GM23338 (cell line): ENCODE measurements at regions not wholly inside any gene's neighbourhood (a gene's known extent, or its start where the extent isn't known, plus 50 kb on each side); places are given as distances from the start of the nearest gene placed in this dataset.

ENCODE experiments used
- ATAC-seq: fragments of 200-7000 bp; cut with Tn5 transposase; 3 replicates; pipeline ENCODE4 v1.9.1; 2020
- DNase-seq: peaks from one replicate; pipeline ENCODE4 v3.0.0-alpha.2; 2015; ENCODE audit warnings: low spot score
- H2AFZ ChIP-seq: fragments of 200-600 bp; sonication (generic); 2 replicates; pipeline ENCODE4 v1.8.0; 2016; ENCODE audit warnings: antibody characterized with exemption, mild to moderate bottlenecking, moderate library complexity
- H3F3A ChIP-seq: fragments of 200-600 bp; sonication (generic); replicated peaks from 2 replicates; pipeline ENCODE4 v1.8.0; 2017; ENCODE audit warnings: antibody characterized with exemption, mixed run types, low read depth
- H3K27ac ChIP-seq: fragments of 200-600 bp; sonication (generic); 2 replicates; pipeline ENCODE4 v1.6.1; 2016; ENCODE audit warnings: low read depth
- H3K27me3 ChIP-seq: fragments of 200-600 bp; sonication (generic); 2 replicates; pipeline ENCODE4 v1.8.0; 2016; ENCODE audit warnings: mild to moderate bottlenecking, mixed run types, moderate library complexity; ENCODE audit not compliant: insufficient read depth
- H3K36me3 ChIP-seq: fragments of 200-600 bp; sonication (generic); 2 replicates; pipeline ENCODE4 v1.8.0; 2016; ENCODE audit warnings: mild to moderate bottlenecking; ENCODE audit not compliant: insufficient read depth
- H3K4me1 ChIP-seq: fragments of 200-600 bp; sonication (generic); 2 replicates; pipeline ENCODE4 v1.8.0; 2016; ENCODE audit warnings: mild to moderate bottlenecking, moderate library complexity; ENCODE audit not compliant: insufficient read depth
- H3K4me2 ChIP-seq: fragments of 200-600 bp; sonication (generic); 2 replicates; pipeline ENCODE4 v1.7.1; 2017; ENCODE audit warnings: mixed run types
- H3K4me3 ChIP-seq: fragments of 200-600 bp; sonication (generic); 2 replicates; pipeline ENCODE4 v1.6.1; 2016; ENCODE audit warnings: mixed run types
- H3K79me2 ChIP-seq: fragments of 200-600 bp; sonication (generic); replicated peaks from 2 replicates; pipeline ENCODE4 v1.8.0; 2017; ENCODE audit warnings: mild to moderate bottlenecking; ENCODE audit not compliant: insufficient read depth
- H3K9me2 ChIP-seq: fragments of 200-600 bp; sonication (generic); 2 replicates; pipeline ENCODE4 v1.8.0; 2017; ENCODE audit not compliant: insufficient read depth
- H4K20me1 ChIP-seq: fragments of 200-600 bp; sonication (generic); replicated peaks from 2 replicates; pipeline ENCODE4 v1.8.0; 2017; ENCODE audit warnings: mild to moderate bottlenecking; ENCODE audit not compliant: insufficient read depth
- H3K27ac Mint-ChIP-seq: 2 replicates; pipeline ENCODE4 v1.8.0; 2020; ENCODE audit warnings: inconsistent platforms, mild to moderate bottlenecking, moderate library complexity, mixed read lengths
- H3K27me3 Mint-ChIP-seq: 3 replicates; pipeline ENCODE4 v1.8.0; 2022; ENCODE audit warnings: low read depth, mild to moderate bottlenecking, moderate library complexity, mixed read lengths, inconsistent platforms; ENCODE audit not compliant: insufficient read depth, poor library complexity
- H3K36me3 Mint-ChIP-seq: 3 replicates; pipeline ENCODE4 v1.8.0; 2021; ENCODE audit warnings: low read depth, mild to moderate bottlenecking, inconsistent platforms, moderate library complexity, mixed read lengths
- H3K4me1 Mint-ChIP-seq: 3 replicates; pipeline ENCODE4 v1.8.0; 2020; ENCODE audit warnings: mild to moderate bottlenecking, inconsistent platforms, mixed read lengths
- H3K4me3 Mint-ChIP-seq: 3 replicates; pipeline ENCODE4 v1.8.0; 2021; ENCODE audit warnings: moderate library complexity, mild to moderate bottlenecking, inconsistent platforms, mixed read lengths
- H3K9me3 Mint-ChIP-seq: 3 replicates; pipeline ENCODE4 v1.8.0; 2020; ENCODE audit warnings: moderate library complexity, mild to moderate bottlenecking, inconsistent platforms, mixed read lengths
- EZH2 ChIP-seq: fragments of 200-600 bp; sonication (generic); IDR thresholded peaks from one replicate; pipeline ENCODE4 v1.8.0; 2017; ENCODE audit warnings: antibody characterized with exemption, mild to moderate bottlenecking, low read depth; ENCODE audit not compliant: unreplicated experiment
- EZH2phosphoT487 ChIP-seq: fragments of 200-600 bp; sonication (generic); IDR thresholded peaks from one replicate; pipeline ENCODE4 v1.8.1; 2018; ENCODE audit warnings: antibody characterized with exemption; ENCODE audit not compliant: unreplicated experiment
- JUNB ChIP-seq: IDR thresholded peaks from one replicate; pipeline ENCODE4 v1.6.1; 2016; ENCODE audit warnings: antibody characterized with exemption; ENCODE audit not compliant: unreplicated experiment
- NANOG ChIP-seq: IDR thresholded peaks from 2 replicates; pipeline ENCODE4 v1.6.1; 2016; ENCODE audit warnings: antibody characterized with exemption, borderline replicate concordance
- STAT1 ChIP-seq: IDR thresholded peaks from one replicate; pipeline ENCODE4 v1.6.1; 2016; ENCODE audit warnings: antibody characterized with exemption; ENCODE audit not compliant: unreplicated experiment
- ZNF114 ChIP-seq: fragments of 250-450 bp; sonication (Bioruptor Pico); IDR thresholded peaks from 2 replicates; pipeline ENCODE4 v1.5.0; 2020; ENCODE audit warnings: mild to moderate bottlenecking, moderate library complexity
- TF ChIP-seq, protein P1 (sequence below): fragments of 250-450 bp; sonication (Bioruptor Pico); IDR thresholded peaks from 2 replicates; pipeline ENCODE4 v1.5.0; 2020; ENCODE audit warnings: mild to moderate bottlenecking, moderate library complexity
- TF ChIP-seq, protein P2 (sequence below): IDR thresholded peaks from one replicate; pipeline ENCODE4 v1.6.1; 2018; ENCODE audit warnings: antibody characterized with exemption; ENCODE audit not compliant: unreplicated experiment
- TF ChIP-seq, protein P3 (sequence below), 2 experiments: fragments of 200-600 bp in 1 of 2; sonication (generic) in 1 of 2; conservative IDR thresholded peaks; 2 replicates each; pipeline versions ENCODE4 v1.5.1 to v1.6.1; 2016 to 2017; ENCODE audit warnings: antibody characterized with exemption in 2 of 2, low read depth in 2 of 2, mild to moderate bottlenecking in 2 of 2, moderate library complexity in 1 of 2

DNA sequence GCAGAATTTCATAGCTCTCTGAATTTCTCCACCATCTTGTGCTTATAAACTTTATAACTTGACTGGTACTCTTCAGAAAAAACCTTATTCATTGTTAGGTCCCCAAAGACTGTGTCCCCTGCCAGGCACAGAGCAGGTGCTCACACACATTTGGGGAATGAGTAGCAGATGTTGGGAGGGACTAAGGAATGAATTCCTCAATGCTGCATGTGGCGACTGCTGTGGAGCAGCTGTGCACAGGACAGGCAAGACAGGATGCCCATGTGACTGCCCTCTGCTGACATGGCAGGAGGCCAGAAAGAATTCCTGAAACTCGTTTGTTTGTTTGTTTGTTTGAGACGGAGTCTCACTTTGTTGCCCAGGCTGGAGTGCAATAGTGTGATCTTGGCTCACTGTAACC is 122.3 kb upstream of the ITGA6 start:
- Histone ChIP-seq H3K27me3 (no peaks in the 10 kb centered on the region), H3K4me2 (no peak overlapping the region), H3K4me1 (peaks cover 3% of the 10 kb centered on the region), H3K79me2 (no peaks in the 10 kb centered on the region), H2AFZ (peak overlapping the region; percentile 28; the same call in 1 of the 2 replicates), H3K27ac (no peak overlapping the region), H3K9me2 (0 out of 2 replicates have a peak, but pooled peaks cover 2% of the 10 kb centered on the region), H3K36me3 (no peaks in the 10 kb centered on the region), H3K4me3 (no peak overlapping the region), H4K20me1 (no peaks in the 10 kb centered on the region), H3F3A (no peaks in the 10 kb centered on the region)
- H3K27ac Mint-ChIP-seq = no peak overlapping the region
- no peaks in the 10 kb centered on the region for H3K36me3 Mint-ChIP-seq
- no peak overlapping the region for H3K4me3 Mint-ChIP-seq
- peaks cover 6% of the 10 kb centered on the region; the same call in 2 of the 3 replicates for H3K4me1 Mint-ChIP-seq
- peaks cover 4% of the 10 kb centered on the region; the same call in 1 of the 3 replicates for H3K9me3 Mint-ChIP-seq
- peaks cover 1% of the 10 kb centered on the region for H3K27me3 Mint-ChIP-seq
- TF ChIP-seq, protein P1, sequence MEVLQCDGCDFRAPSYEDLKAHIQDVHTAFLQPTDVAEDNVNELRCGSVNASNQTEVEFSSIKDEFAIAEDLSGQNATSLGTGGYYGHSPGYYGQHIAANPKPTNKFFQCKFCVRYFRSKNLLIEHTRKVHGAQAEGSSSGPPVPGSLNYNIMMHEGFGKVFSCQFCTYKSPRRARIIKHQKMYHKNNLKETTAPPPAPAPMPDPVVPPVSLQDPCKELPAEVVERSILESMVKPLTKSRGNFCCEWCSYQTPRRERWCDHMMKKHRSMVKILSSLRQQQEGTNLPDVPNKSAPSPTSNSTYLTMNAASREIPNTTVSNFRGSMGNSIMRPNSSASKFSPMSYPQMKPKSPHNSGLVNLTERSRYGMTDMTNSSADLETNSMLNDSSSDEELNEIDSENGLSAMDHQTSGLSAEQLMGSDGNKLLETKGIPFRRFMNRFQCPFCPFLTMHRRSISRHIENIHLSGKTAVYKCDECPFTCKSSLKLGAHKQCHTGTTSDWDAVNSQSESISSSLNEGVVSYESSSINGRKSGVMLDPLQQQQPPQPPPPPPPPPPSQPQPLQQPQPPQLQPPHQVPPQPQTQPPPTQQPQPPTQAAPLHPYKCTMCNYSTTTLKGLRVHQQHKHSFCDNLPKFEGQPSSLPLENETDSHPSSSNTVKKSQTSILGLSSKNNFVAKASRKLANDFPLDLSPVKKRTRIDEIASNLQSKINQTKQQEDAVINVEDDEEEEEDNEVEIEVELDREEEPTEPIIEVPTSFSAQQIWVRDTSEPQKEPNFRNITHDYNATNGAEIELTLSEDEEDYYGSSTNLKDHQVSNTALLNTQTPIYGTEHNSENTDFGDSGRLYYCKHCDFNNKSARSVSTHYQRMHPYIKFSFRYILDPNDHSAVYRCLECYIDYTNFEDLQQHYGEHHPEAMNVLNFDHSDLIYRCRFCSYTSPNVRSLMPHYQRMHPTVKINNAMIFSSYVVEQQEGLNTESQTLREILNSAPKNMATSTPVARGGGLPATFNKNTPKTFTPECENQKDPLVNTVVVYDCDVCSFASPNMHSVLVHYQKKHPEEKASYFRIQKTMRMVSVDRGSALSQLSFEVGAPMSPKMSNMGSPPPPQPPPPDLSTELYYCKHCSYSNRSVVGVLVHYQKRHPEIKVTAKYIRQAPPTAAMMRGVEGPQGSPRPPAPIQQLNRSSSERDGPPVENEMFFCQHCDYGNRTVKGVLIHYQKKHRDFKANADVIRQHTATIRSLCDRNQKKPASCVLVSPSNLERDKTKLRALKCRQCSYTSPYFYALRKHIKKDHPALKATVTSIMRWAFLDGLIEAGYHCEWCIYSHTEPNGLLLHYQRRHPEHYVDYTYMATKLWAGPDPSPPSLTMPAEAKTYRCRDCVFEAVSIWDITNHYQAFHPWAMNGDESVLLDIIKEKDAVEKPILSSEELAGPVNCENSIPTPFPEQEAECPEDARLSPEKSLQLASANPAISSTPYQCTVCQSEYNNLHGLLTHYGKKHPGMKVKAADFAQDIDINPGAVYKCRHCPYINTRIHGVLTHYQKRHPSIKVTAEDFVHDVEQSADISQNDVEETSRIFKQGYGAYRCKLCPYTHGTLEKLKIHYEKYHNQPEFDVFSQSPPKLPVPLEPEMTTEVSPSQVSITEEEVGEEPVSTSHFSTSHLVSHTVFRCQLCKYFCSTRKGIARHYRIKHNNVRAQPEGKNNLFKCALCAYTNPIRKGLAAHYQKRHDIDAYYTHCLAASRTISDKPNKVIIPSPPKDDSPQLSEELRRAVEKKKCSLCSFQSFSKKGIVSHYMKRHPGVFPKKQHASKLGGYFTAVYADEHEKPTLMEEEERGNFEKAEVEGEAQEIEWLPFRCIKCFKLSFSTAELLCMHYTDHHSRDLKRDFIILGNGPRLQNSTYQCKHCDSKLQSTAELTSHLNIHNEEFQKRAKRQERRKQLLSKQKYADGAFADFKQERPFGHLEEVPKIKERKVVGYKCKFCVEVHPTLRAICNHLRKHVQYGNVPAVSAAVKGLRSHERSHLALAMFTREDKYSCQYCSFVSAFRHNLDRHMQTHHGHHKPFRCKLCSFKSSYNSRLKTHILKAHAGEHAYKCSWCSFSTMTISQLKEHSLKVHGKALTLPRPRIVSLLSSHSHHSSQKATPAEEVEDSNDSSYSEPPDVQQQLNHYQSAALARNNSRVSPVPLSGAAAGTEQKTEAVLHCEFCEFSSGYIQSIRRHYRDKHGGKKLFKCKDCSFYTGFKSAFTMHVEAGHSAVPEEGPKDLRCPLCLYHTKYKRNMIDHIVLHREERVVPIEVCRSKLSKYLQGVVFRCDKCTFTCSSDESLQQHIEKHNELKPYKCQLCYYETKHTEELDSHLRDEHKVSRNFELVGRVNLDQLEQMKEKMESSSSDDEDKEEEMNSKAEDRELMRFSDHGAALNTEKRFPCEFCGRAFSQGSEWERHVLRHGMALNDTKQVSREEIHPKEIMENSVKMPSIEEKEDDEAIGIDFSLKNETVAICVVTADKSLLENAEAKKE (CRISPR knock-in tag) = no peak
- TF ChIP-seq STAT1 = no peak
- ATAC-seq (no peak), DNase-seq (no peak)

DNA sequence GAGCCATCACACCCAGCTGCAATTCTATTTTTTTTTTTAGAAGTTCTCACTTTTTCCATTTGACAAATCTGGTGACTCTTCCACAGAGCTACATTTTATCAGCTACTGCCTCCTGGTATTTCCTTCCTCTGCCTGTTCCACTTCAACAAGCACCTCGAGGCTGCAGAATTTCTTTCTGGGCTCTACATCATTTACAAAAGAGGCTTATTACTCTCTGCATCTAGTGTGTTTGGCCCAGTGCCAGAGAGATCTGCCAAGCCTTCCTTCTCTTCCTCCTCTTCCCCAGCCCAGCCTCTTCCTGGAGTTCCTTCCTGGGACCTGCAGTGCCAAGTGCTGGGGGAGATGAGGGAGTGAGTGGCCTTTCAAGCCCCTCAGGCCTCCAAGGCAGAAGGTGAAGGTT is 119.6 kb upstream of the ITGA6 start:
- no peak overlapping the region for H3K27ac ChIP-seq
- H3K36me3 ChIP-seq = no peaks in the 10 kb centered on the region
- H3K4me1 Mint-ChIP-seq = peaks cover 6% of the 10 kb centered on the region; the same call in 2 of the 3 replicates
- no peak for DNase-seq
- H2AFZ ChIP-seq = peak overlapping the region; percentile 95
- no peak for ATAC-seq
- H3K9me3 Mint-ChIP-seq = no peaks in the 10 kb centered on the region; the same call in 2 of the 3 replicates
- no peaks in the 10 kb centered on the region for H3K36me3 Mint-ChIP-seq
- H3K9me2 ChIP-seq = 0 out of 2 replicates have a peak, but pooled peaks cover 2% of the 10 kb centered on the region
- no peaks in the 10 kb centered on the region for H3K27me3 Mint-ChIP-seq
- H3K4me2 ChIP-seq = no peak overlapping the region
- H3K4me3 Mint-ChIP-seq = no peak overlapping the region
- H3K79me2 ChIP-seq = no peaks in the 10 kb centered on the region
- no peaks in the 10 kb centered on the region for H4K20me1 ChIP-seq
- no peak overlapping the region for H3K4me3 ChIP-seq
- H3F3A ChIP-seq = no peaks in the 10 kb centered on the region
- no peak overlapping the region for H3K27ac Mint-ChIP-seq
- H3K27me3 ChIP-seq = no peaks in the 10 kb centered on the region
- H3K4me1 ChIP-seq = no peaks in the 10 kb centered on the region
- TF ChIP-seq ZNF114 (CRISPR knock-in tag) = no peak
- TF ChIP-seq, protein P2, sequence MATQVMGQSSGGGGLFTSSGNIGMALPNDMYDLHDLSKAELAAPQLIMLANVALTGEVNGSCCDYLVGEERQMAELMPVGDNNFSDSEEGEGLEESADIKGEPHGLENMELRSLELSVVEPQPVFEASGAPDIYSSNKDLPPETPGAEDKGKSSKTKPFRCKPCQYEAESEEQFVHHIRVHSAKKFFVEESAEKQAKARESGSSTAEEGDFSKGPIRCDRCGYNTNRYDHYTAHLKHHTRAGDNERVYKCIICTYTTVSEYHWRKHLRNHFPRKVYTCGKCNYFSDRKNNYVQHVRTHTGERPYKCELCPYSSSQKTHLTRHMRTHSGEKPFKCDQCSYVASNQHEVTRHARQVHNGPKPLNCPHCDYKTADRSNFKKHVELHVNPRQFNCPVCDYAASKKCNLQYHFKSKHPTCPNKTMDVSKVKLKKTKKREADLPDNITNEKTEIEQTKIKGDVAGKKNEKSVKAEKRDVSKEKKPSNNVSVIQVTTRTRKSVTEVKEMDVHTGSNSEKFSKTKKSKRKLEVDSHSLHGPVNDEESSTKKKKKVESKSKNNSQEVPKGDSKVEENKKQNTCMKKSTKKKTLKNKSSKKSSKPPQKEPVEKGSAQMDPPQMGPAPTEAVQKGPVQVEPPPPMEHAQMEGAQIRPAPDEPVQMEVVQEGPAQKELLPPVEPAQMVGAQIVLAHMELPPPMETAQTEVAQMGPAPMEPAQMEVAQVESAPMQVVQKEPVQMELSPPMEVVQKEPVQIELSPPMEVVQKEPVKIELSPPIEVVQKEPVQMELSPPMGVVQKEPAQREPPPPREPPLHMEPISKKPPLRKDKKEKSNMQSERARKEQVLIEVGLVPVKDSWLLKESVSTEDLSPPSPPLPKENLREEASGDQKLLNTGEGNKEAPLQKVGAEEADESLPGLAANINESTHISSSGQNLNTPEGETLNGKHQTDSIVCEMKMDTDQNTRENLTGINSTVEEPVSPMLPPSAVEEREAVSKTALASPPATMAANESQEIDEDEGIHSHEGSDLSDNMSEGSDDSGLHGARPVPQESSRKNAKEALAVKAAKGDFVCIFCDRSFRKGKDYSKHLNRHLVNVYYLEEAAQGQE = no peak
- TF ChIP-seq NANOG = no peak
- no peak for TF ChIP-seq EZH2
- no peak for TF ChIP-seq STAT1
- TF ChIP-seq JUNB = no peak
- no peak for TF ChIP-seq EZH2phosphoT487
- TF ChIP-seq, protein P3, sequence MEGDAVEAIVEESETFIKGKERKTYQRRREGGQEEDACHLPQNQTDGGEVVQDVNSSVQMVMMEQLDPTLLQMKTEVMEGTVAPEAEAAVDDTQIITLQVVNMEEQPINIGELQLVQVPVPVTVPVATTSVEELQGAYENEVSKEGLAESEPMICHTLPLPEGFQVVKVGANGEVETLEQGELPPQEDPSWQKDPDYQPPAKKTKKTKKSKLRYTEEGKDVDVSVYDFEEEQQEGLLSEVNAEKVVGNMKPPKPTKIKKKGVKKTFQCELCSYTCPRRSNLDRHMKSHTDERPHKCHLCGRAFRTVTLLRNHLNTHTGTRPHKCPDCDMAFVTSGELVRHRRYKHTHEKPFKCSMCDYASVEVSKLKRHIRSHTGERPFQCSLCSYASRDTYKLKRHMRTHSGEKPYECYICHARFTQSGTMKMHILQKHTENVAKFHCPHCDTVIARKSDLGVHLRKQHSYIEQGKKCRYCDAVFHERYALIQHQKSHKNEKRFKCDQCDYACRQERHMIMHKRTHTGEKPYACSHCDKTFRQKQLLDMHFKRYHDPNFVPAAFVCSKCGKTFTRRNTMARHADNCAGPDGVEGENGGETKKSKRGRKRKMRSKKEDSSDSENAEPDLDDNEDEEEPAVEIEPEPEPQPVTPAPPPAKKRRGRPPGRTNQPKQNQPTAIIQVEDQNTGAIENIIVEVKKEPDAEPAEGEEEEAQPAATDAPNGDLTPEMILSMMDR (conservative IDR thresholded peaks at IDR 0.05; ENCODE audit: low read depth in 2 of 2) = no peak
